GM11168 (cell line): ENCODE measurements at regions not wholly inside any gene's neighbourhood (a gene's known extent, or its start where the extent isn't known, plus 50 kb on each side); places are given as distances from the start of the nearest gene placed in this dataset.

Source experiments
- in situ Hi-C: fragments of 300-500 bp; cut with MboI; formaldehyde crosslinking; loops from one replicate; pipeline ENCODE4 v1.12.0; 2022; ENCODE audit warnings: low sequenced_read_pairs; ENCODE audit not compliant: unreplicated experiment

DNA sequence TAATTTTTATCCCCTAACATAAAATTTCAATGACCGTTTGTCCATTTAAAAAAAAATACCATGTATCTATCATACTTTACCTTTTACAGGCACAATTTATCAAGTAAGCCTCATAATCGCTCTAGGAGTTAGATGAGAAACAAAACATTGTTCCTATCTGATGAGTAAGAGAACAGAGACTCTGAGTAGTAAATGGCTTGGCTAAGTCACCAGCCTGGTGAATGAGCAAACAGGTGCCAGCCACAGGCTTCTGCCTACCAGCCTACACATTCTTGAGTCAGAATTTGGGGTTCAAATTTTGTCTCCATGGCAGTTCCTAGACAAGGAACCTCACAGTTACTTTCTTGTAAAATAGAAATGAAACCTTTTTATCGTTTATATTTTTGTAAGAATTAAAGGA is 235.4 kb downstream of the HGF start:
- in situ Hi-C loops: no loop called here

DNA sequence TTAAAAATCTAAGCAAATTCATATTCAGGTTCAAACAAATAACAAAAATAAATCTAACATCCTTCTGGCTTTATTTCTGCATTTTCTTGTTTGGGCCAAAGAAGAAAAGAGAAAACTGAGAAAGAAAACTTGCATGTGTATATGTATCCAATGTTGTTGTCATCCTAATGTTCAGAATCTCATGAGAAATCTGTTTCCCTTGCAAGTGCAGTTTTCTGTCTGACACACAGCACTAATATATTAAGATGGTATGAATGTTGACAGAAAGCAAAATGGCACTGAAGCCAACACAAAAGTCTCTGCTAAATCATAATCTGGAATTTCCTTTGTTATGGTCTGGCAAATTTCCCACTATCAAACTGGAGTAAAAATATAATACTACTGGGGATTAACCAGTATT is 235.9 kb downstream of the HGF start:
- in situ Hi-C loops: no loop called here

DNA sequence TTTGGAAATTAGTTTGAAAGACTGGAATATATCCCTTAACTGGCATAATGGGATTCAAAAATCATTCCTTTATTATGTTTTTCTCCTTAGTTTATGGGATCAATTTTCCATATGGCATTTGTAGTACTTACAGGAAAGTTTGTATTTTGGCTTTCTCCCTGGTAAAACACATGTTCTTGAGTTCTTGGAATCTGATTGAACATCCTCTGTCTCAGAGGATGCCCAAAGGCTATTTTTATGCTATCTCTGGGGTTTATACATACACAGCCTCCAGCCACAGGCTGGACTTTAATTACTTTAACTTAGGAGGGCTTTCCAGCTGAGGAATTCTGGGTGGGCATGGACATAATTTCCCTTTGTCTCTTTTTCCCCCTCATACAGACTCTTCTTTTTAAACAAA is 236.4 kb downstream of the HGF start:
- in situ Hi-C loops: no loop called here

DNA sequence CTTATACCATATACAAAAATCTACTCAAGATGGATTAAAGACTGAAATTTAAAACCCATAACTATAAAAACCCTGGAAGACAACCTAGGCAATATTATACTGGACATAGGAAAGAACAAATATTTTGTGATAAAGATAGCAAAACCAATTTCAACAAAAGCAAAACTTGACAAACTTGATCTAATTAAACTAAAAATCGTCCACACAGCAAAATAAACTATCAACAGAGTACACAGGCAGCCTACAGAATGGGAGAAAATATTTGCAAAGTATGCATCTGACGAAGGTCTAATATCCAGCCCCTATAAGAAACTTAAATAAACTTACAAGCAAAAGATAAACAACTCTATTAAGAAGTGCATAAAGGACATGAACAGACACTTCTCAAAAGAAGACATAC is 240.1 kb downstream of the HGF start:
- in situ Hi-C loops: no loop called here

DNA sequence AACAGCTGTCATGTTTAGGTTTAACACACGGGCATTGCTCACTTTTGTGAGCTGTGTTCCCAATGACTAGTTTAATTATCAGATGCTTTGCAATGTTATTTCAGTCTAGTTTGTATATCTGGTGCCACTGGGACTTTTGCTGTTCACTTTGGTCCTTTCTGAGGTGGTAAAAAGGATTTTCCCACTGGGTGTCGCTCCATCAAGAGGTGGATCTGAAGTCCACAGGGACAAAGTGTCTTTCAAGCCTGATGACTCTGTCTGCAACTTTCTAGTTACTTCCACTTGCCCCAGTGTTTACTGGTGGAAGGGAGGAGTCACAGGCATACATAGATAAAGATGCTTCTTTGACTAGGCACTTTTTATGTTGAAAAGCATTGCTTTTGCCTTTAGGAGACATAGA is 242.2 kb downstream of the HGF start:
- in situ Hi-C loops: no loop called here

DNA sequence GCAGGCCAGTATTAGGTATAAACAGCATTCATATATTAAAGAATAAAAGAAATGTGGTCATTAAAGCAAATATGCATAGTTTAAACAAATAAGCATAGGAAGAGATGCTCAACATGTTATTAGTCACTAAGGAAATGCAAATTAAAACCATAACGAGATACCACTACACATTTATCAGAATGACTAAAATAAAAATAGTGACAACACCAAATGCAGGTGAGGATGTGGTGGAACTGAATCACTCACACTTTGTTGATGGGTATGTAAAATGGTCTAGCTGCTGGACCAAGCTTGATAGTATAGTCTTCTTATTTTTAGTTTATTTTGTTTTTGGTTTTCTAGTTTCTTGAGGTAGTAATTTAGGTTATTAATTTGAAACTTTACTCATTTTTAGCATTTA is 242.9 kb downstream of the HGF start:
- in situ Hi-C loops: no loop called here

DNA sequence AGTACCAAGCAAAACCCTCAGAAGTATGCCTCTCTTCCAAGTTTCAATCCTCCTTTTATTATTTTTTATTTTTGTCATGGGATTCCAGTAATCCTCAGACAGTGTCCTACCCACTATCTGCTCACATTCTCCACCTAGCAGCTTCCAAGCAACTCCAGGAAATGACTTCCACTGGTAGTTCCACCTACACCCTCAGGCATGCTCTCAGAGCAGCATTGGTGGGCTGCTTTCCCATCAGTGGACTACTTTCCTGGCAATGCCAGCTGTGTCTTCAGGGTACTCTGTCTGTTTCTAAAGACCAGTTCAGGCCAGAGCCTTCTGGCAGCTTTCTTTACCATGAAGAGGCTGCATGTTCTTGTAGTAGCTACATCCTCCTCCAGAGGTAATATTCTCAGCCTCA is 244.0 kb downstream of the HGF start:
- in situ Hi-C loops: no loop called here

DNA sequence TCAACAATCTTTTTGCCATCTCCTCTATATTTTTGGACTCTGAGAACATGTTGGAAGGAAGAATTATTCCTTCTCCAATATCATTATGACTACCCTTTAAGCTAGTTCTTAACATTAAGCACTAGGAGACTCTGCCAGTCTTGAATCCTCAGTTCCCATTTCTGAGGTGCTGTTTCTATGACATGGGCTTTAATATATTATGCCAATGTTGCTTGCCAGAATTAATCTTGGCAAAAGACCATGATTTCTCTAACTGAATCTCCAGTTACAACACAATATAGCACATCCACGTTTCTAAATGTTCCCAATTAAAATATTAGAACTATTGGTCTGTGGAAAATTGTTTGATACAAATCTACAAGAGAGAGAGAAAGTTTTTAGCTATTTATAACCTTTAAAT is 250.0 kb downstream of the HGF start:
- in situ Hi-C loops: no loop called here

DNA sequence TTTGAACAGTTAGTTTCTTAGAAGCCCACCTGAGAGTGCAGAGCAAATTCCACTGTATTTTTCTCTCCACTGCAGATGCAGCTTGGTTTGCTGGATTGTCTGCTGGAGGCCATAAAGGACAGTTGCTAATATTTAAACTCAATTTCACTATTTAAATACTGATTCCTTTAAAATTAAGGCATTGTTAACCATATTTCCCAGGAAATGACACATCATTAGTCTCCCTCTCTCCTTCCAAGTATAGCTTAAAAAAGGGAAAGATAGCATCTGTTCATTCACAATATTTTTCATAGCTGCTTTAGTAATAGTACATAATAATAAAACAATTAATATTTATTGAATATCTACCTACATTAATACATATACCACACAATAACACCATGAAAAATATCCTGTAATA is 252.9 kb downstream of the HGF start:
- in situ Hi-C loops: no loop called here

DNA sequence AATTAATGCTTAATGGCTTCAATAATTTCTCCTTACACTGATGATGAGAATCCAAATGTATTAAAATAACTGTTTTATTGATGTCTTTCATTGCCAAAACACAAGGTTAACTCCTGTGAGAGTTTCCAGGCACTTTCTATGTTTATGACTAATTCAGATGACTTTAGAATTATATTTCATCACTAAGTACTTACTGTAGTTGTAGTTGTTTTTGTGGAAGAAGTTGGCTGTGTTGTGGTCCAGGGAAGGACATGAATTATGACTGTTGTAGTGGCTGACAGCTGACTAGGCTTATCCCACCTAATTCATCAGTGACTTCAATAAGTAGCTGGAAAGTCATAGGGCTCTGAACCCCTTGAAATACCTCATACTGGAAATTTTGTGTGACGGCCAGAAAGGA is 254.8 kb downstream of the HGF start:
- in situ Hi-C loops: no loop called here

DNA sequence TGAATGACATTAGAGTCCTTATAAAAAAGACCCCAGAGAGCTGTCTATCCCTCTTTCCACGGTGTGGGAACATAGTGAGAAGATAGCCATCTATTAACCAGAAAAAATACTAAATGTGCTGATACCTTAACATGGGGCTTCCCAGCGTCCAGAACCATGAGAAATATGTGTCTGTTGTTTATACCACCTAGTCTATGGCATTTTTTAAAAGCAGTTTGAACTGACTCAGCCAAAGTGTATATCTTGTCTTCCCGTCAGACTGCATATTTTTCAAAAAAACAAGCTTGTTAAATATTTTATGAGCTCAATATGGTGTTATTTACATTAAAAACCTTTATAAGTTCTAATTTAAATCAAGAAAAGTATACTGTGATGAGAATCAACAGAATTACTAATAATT is 255.3 kb downstream of the HGF start:
- in situ Hi-C loops: no loop called here

DNA sequence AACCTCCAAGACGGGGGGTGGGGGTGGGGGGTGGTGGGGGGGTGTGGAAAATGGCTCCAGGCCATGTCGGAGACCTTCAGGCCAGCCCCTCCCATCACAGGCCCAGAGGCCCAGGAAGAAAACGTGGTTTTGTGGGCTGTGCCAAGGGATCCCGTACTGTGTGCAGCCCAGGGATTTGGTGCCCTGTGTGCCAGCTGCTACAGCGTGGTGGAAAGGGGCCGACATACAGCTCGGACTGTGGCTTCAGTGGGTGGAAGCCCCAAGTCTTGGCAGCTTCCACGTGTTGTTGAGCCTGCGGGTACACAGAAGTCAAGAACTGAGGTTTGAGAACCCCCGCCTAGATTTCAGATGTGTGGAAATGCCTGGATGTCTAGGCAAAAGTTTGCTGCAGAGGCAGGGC is 259.7 kb downstream of the HGF start:
- in situ Hi-C loops: no loop called here

DNA sequence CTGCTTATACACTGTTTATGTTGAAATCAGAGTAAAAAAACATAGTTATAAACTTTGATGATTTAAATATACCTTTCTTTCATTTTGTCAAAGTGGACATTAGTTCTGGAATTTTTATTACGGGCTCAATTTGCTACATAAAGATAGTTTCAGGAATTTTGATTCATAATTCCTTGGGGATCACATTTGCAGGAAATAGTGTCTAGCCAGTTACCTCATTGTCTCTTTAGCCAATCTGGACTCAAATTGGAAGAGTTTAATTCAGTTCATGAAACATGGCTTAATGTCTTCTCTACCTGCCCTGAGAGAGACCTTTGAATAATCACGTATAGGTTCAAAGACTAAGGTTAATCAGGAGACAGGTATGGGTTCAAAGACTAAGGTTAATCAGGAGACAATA is 262.6 kb downstream of the HGF start:
- in situ Hi-C loops: loop anchor here (10.0 kb wide), 1 partner anchor 528 kb away; no protein-coding TSS in a partner anchor

DNA sequence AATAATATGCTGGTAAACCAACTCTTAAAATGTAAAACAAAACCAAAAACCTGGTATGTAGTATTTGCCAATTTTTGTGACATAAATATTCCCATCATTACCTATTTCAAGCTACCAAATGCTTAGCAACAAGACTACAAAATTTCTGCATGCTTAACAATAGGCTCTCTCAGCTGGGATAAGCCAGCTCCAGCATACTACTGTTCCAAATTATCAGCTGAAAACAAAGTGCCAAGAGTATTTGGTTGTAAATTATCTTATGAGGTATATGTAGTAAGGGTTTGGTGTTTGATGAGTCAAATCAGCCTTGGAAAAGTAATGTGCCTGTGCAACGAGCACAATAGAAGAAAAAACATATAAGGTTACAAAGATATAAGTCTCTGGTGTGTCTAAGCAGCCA is 263.2 kb downstream of the HGF start:
- in situ Hi-C loops: loop anchor here (10.0 kb wide), 1 partner anchor 528 kb away; no protein-coding TSS in a partner anchor

DNA sequence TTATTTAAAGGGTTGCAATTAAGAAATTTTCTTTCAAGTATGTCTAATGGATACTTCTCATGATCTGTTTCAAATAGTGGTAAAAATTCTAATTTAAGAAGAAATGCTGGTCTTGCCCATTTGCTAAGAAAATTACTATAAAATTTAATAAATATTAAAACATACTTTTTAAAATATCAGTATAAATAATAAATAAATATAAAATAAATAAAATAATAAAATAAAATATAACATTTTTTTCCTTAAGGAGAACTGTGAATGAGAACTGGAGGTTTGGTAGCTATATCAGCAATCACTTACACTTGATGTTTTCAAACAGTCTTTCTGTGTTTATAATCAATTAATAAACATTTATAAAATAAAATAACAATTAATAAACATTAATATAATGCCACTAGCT is 266.1 kb downstream of the HGF start:
- in situ Hi-C loops: loop anchor here (10.0 kb wide), 1 partner anchor 531 kb away; no protein-coding TSS in a partner anchor

DNA sequence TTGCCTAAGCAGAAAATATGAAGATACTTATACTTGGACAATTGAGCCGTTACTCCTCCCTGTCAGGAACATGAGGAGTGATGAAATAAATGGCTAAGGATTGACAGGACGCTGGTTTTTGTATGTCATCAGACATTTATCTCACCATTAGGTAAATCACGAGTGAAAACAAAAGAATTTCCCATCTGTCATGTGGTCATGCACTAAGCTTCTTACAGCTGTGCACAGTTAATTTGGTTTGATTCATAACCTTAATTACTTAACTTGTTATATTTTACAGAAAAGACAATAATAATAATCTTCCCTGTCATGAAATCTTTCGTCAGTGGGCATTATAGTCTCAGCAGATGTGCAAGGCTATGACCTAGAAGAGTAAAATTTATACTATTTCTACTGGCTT is 266.5 kb downstream of the HGF start:
- in situ Hi-C loops: loop anchor here (10.0 kb wide), 1 partner anchor 531 kb away; no protein-coding TSS in a partner anchor

DNA sequence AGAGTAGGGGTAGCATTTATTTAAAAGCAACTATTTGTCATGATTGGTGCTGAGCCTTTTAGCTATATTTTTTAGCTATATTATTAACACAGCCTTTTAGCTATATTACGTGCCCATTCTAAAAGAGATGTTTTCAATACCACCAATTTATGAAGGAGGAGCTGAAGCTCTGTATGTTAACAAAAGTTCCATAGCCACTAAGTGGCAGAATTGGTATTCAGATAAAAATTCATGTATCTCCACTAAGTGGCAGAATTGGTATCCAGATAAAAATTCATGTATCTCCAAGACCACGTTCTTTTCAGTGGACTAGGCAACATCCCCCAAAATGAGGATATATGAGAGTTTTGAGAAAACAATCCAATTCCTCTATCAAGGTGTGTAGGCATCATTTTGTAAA is 268.6 kb downstream of the HGF start:
- in situ Hi-C loops: loop anchor here (10.0 kb wide), 1 partner anchor 534 kb away; no protein-coding TSS in a partner anchor

DNA sequence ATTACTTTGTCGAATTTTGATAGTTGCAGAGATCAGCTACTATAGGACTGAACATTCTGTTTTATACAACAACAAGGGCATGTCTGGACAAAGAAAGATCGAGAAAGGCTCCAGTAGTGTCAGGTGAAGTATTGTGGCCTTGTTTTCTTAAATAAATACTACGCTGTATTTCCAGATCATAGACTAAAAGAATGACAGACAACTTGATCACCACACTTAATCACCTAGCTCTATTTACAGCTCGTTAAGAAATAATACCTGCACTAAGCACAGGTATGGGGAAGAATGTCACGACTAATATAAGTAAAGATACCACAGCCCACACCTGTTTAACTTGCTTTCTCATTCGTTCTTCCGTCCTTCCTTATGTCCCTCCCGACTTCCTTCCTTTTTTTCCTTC is 269.2 kb downstream of the HGF start:
- in situ Hi-C loops: loop anchor here (10.0 kb wide), 1 partner anchor 534 kb away; no protein-coding TSS in a partner anchor

DNA sequence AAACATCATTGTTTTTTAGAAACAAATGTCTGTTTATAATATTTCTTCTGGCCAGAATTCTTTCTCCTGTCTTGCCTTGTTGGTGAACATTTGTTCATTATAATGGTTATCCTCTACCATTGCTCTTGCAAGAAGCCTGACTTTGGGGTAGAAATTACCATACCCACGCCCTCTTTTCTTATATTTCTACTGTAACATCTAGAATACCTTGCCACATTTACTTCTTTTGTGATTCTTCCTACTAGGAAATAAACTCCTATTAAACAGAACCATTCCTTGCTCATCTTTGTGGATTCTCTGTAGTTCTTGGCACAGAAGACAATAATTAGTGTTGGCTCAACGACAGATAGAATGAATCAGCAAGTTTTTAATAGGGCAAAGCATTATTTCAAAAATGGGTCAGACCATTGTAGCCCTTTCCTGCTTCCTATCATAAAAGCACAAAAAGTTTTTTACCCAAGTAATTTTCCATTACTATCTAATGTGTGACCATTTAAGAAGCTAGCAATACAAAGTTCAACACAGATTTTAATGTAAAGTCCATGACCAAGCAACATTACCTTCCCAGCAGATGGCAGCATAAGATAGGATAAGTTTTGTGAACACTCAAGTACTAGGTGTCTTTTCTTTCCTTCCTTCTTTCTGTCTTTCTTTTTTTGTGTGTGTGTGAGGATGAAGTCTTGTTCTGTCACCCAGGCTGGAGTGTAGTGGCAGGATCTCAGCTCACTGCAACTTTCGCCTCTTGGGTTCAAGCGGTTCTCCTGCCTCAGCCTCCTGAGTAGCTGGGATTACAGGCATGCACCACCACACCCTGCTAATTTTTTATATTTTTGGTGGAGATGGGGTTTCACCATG is 270.4 kb downstream of the HGF start:
- in situ Hi-C loops: loop anchor here (10.0 to 25.0 kb wide), 3 partner anchors 445 to 1063 kb away; no protein-coding TSS in a partner anchor

DNA sequence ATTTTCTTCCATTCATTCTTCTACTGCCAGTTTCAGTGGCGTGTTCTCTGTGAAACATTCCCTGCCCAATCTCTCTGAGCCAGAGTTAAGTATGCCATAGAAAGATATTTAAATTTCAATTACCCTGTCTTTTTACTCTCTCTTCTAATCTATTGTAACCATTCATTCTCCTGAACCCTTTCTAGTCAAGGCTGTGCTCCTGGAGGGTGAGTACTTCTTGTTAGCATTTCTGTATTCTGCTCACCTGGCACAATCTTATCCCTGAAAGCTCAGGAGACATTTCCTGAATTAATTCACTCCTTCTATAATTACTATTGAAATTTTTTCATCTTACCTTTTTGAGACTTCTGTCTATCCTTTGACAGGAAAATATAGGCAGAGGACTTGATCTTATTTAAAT is 271.7 kb downstream of the HGF start:
- in situ Hi-C loops: loop anchor here (10.0 to 25.0 kb wide), 2 partner anchors 447 to 1064 kb away; no protein-coding TSS in a partner anchor

DNA sequence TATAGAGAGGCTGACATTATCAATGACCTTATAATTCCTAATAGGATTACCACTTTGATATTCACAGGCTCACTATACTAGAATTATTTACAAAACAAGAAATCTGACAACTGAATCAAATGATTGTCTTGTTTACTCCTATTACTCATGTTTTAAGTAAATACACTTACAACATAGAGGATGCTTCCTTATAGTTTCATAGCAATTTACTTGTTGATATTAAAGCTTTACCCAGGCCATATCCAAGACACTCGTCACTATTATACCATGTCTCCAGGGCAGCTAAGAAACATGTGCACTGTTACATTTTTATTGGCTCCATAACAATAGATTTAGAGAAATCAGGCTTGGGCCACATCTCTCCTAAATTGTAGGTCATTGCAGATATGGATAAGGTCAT is 276.9 kb downstream of the HGF start:
- in situ Hi-C loops: loop anchor here (10.0 to 25.0 kb wide), 2 partner anchors 452 to 1069 kb away; no protein-coding TSS in a partner anchor

DNA sequence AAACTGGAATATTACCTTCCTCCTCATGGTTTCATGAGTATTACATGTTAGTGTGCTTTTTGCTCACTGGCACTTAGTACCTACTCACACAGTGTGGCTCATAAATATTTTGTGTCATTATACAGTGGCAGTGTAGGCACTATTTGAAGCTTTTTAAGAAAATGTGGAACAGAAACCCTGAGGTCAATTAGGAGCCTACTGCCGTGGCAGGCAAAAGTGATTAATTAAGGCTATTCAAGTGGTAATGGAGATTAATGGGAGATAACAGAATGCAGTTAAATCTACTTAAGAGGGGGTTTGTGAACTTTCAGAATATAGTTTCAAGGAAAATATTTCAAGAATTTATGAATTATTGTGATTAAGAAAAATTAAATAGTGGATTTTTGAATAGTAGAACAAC is 277.6 kb downstream of the HGF start:
- in situ Hi-C loops: loop anchor here (10.0 to 25.0 kb wide), 2 partner anchors 453 to 1070 kb away; no protein-coding TSS in a partner anchor
